ENCODE measurements at regions not wholly inside any gene's neighbourhood (a gene's known extent, or its start where the extent isn't known, plus 50 kb on each side); places are given as distances from the start of the nearest gene placed in this dataset.

- DNase-seq, result no peak
Observed at GRCh38 chr10:104577163-104577562, 63.9 kb upstream of the SORCS3 start.

DNA sequence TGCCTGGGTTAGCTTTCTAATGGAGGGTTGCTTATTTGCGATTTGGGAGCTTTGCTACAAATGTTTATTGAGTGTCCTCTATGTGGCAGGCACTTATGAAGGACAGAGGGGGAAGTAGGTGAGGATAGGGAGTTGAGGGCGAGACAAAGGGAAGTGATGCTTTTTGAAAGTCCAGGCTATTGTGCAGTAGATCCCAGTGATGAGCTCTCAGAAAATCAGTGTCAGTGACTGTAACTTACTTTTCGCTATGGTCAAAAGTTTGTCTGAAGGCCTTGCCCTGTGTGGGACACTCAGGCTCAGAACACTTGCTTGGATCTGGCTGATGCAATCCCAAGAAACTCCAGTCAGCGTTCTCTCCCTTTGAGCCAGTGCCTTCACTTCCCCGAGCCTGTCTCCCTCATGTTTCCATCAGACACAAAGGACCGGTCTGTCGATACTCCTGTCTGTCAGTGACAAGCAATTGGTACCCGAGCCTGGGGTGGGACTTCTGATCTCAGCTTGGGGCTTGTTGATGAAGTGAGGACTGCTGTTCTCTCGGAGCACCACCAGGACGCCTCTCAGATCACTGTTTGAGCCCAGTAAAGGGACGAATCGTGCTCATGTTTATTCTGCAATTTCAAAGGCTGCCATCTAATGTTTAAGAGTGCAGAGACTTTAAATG is 63.1 kb upstream of the SORCS3 start:
- DNase-seq, result no peak

DNA sequence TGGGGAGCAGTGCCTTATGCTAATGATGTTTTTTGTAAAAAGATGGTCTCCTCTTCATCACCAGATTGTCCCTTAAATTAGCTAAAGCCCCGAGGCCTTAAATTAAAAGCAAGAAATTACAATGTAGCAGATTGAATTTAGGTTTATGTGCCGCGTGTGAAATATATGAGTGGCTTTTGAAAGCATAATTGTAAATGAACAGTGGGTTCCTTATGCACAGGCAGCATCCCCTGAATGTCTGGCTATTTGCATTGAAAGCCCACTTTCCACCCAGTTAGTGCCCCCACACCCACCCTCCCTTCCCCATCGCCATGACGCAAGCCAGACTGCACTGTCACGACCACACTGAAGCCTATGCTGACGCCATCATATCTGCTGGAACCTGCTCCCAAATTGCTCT is 62.4 kb upstream of the SORCS3 start:
- DNase-seq, result no peak

GRCh38 chr10:104579136-104579535 is 62.0 kb upstream of the SORCS3 start:
- DNase-seq, result no peak

DNA sequence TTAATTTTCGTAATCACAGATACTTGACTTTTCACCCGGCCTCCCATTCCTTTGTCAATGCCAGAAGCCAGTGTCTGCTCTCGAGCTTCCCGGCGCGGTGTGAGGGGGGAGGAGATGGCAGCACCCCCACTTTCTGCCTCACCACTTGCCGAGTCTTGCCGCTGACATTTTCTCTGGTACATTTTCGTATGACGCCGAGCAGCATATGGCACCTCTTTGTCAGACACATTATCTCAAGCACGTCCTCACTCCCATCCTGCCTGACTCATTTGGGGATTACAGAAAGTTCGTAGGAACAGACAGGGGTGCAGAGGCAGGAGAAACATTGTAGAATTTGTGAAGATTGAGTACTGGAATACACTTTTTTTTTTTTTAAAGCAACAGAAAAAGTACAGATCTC is 60.8 kb upstream of the SORCS3 start:
- no peak for DNase-seq

DNA sequence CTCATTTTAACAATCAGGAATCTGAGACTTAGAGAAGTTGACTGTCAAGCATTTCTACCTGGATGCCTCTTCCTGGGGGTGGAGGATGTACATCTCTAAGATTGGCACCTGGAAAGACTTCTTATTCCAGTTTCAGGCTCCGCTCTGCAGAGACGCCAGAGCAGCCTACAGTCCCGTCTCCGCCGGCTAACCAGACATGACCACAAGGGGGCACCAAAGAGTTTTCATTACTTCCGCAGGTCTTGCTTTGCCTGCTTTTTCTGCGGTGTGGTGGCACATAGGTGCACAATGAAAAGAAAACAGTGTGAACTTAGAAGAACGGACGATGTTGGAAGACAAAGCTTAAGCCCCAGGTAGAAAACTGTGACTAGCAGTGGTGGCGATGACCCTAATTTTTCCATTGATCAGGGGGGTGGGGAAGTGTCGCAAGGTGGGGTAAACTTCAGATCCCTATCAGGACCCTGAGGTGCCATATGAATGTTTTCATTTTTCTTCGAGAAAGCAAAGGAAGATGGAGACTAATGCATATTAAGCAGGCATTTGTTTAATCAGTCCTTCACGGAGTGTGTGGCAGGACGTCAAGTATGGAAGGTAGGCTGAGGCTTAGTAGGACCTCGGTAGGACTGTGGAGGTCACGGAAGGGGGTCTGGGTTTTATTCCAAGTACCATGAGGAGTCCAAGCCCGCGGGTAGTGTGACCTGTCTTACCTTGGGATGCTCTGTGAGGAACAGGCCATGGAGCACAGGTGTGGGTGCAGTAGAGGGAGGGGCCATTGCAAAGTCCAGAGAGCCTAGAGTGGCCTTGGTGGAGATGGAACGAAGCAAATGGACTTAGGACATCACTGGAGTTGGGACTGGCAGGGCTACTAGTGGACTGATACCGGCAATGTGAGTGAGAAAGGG is 60.1 kb upstream of the SORCS3 start:
- DNase-seq, result peak; percentile 68

DNA sequence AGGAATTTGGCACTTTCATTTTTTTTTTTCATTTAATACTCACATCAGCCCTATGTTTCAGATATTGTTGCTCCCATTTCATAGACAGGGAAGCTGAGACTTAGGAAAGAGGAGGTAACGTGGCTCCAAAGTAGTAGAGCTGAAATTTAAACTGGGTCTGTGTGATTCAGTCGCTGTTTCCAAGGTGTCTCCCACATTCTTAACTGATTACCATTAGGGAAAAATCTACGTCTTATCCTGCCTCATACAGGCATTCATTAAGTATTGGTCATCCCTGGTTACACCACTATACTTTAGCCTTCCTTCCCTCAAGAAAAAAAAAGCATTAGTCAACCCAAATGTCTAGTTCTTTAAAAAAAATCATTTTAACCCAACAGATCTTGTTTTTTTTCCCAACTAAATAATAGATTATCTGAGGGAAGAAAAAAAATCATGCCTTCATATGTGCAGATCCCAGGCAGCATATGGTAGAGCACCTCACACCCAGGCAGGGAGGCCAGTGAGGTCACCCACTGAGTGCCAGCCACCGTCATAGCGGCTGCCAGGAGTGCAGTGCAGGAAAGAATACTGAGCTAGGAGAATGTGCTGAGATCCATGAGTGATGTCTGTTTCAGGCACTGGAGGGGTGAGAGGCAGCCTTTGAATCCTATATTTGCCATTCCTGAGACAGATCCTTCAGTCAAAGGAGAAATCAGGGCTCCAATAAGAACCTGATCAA is 59.0 kb upstream of the SORCS3 start:
- DNase-seq, result no peak

GRCh38 chr10:104582602-104582951 is 58.5 kb upstream of the SORCS3 start:
- DNase-seq, result no peak

- DNase-seq, result no peak
Observed at GRCh38 chr10:104582966-104583365, 58.1 kb upstream of the SORCS3 start.

GRCh38 chr10:104584541-104584940 is 56.5 kb upstream of the SORCS3 start:
- DNase-seq, result no peak

DNA sequence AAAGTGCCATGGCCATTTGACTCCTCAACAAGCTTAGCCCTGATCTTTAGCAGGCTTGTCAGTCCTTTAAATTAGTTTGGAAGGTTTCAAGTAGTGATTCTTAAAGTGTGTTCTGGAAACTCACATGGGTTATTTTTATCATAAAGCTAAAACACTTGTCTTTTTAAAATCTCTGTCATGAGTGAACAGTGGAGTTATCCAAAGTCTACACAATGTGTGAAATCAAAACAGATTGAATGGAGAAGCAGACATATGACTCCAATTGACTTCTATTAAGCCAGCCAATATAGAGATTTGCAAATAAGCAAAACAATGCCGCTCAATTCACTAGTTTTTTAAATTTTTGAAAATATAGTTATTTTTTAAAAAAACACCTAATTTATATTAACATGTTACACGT is 53.3 kb upstream of the SORCS3 start:
- no peak for DNase-seq

DNA sequence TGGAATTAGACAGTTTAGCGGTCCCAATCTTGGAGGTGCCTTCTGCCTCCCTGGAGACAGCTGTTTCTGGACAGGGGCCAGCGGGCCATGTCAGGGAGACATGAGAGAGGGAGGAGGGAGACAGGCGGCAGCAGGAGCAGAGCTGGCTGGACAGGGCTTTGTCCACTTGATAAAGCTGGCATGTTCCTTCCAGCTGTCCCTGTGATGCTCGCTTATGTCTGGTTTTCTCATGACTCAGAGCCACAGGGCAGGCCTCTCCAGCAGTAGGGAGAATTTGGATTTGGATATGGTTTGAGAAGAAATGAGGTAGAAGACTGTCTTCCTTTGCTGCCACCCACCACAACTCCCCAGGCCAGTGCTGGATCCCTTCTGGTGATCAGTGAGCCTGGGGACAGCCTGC is 51.7 kb upstream of the SORCS3 start:
- no peak for DNase-seq

- DNase-seq, result no peak
Observed at GRCh38 chr10:104589871-104590270, 51.2 kb upstream of the SORCS3 start.
